GM12878 (cell line): ENCODE measurements at regions not wholly inside any gene's neighbourhood (a gene's known extent, or its start where the extent isn't known, plus 50 kb on each side); places are given as distances from the start of the nearest gene placed in this dataset.

Experiments used
- EZH2 ChIP-seq: IDR thresholded peaks from 2 replicates; pipeline ENCODE4 v1.6.1; 2012; ENCODE audit warnings: low read depth, mild to moderate bottlenecking, control low read depth, inconsistent platforms, low read length, borderline replicate concordance; ENCODE audit not compliant: control insufficient read depth
- JUND ChIP-seq: IDR thresholded peaks from 2 replicates; pipeline ENCODE4 v1.6.1; 2012; ENCODE audit warnings: low read depth, mild to moderate bottlenecking, low read length, improper control_type of control experiment, moderate library complexity
- POLR2A ChIP-seq: IDR thresholded peaks from 2 replicates; pipeline ENCODE4 v1.6.1; 2011; ENCODE audit warnings: low read depth, mild to moderate bottlenecking, low read length
- RAD21 ChIP-seq: IDR thresholded peaks from 2 replicates; pipeline ENCODE4 v1.6.1; 2011; ENCODE audit warnings: mild to moderate bottlenecking, low read depth, low read length, moderate library complexity; ENCODE audit not compliant: insufficient read depth
- REST ChIP-seq: IDR thresholded peaks from 2 replicates; pipeline ENCODE4 v1.6.1; 2012; ENCODE audit warnings: mild to moderate bottlenecking, low read depth, low read length
- SMAD1 ChIP-seq: fragments of 450-650 bp; IDR thresholded peaks from 2 replicates; pipeline ENCODE4 v1.6.1; 2018; ENCODE audit warnings: mild to moderate bottlenecking, low read depth; ENCODE audit not compliant: partially characterized antibody
- ZZZ3 ChIP-seq: IDR thresholded peaks from 2 replicates; pipeline ENCODE4 v1.6.1; 2011; ENCODE audit warnings: low read depth; ENCODE audit not compliant: control insufficient read depth, insufficient read length
- TF ChIP-seq, protein P1 (sequence below), 3 experiments: IDR thresholded peaks in 2 of 3; conservative IDR thresholded peaks in 1 of 3; 2 replicates each; pipeline ENCODE4 v1.5.1; 2011; ENCODE audit warnings: low read depth in 3 of 3, low read length in 3 of 3, mild to moderate bottlenecking in 3 of 3, control low read depth in 2 of 3, moderate library complexity in 2 of 3, inconsistent platforms in 1 of 3, mixed read lengths in 1 of 3; ENCODE audit not compliant: control insufficient read depth in 2 of 3, insufficient read depth in 1 of 3; ENCODE audit errors: extremely low read depth in 1 of 3
- TF ChIP-seq, protein P2 (sequence below): fragments of 450-650 bp; IDR thresholded peaks from 2 replicates; pipeline ENCODE4 v1.6.1; 2014; ENCODE audit warnings: mild to moderate bottlenecking

GRCh38 chr20:9919271-9920014 lies 80.6 kb upstream of the PAK5 start:
- TF ChIP-seq EZH2 (no peak), SMAD1 (no peak), ZZZ3 (no peak), JUND (no peak), RAD21 (no peak), POLR2A (no peak), REST (no peak)
- TF ChIP-seq, protein P1, sequence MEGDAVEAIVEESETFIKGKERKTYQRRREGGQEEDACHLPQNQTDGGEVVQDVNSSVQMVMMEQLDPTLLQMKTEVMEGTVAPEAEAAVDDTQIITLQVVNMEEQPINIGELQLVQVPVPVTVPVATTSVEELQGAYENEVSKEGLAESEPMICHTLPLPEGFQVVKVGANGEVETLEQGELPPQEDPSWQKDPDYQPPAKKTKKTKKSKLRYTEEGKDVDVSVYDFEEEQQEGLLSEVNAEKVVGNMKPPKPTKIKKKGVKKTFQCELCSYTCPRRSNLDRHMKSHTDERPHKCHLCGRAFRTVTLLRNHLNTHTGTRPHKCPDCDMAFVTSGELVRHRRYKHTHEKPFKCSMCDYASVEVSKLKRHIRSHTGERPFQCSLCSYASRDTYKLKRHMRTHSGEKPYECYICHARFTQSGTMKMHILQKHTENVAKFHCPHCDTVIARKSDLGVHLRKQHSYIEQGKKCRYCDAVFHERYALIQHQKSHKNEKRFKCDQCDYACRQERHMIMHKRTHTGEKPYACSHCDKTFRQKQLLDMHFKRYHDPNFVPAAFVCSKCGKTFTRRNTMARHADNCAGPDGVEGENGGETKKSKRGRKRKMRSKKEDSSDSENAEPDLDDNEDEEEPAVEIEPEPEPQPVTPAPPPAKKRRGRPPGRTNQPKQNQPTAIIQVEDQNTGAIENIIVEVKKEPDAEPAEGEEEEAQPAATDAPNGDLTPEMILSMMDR (IDR thresholded peaks at IDR 0.05 in 2 of 3, conservative IDR thresholded peaks at IDR 0.05 in 1 of 3; ENCODE audit: control insufficient read depth in 2 of 3, extremely low read depth in 1 of 3, insufficient read depth in 1 of 3, low read depth in 3 of 3, low read length in 3 of 3) = no peak
- TF ChIP-seq, protein P2, sequence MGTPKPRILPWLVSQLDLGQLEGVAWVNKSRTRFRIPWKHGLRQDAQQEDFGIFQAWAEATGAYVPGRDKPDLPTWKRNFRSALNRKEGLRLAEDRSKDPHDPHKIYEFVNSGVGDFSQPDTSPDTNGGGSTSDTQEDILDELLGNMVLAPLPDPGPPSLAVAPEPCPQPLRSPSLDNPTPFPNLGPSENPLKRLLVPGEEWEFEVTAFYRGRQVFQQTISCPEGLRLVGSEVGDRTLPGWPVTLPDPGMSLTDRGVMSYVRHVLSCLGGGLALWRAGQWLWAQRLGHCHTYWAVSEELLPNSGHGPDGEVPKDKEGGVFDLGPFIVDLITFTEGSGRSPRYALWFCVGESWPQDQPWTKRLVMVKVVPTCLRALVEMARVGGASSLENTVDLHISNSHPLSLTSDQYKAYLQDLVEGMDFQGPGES = no peak
